Pons (tissue), 1 donor: ENCODE measurements at regions not wholly inside any gene's neighbourhood (a gene's known extent, or its start where the extent isn't known, plus 50 kb on each side); places are given as distances from the start of the nearest gene placed in this dataset.
"Not testable (repeated sequence)": the region's sequence is repeated elsewhere in the genome, so short reads cannot be mapped to it uniquely, and the experiment has no call there.

Experiments
- DNase-seq: peaks from one replicate; pipeline ENCODE4 v3.0.0-alpha.2; 2016; ENCODE audit warnings: low spot score

GRCh38 chr9:29217966-29218365, 1644.7 kb upstream of the C9orf72 start:
- DNase-seq: no peak

GRCh38 chr9:29220596-29221251, 1647.4 kb upstream of the C9orf72 start:
- DNase-seq: no peak

GRCh38 chr9:29228558-29228957, 1655.3 kb upstream of the C9orf72 start:
- DNase-seq: no peak

- DNase-seq: no peak
These were observed 1657.7 kb upstream of the C9orf72 start for GRCh38 chr9:29230931-29231330.

- no peak for DNase-seq
These were observed 1659.9 kb upstream of the C9orf72 start for GRCh38 chr9:29233193-29233592.

- DNase-seq: no peak
These were observed 1668.0 kb upstream of the C9orf72 start for GRCh38 chr9:29241320-29241719.

- DNase-seq: no peak
These were observed 1672.1 kb upstream of the C9orf72 start for GRCh38 chr9:29245351-29245750.

GRCh38 chr9:29270400-29270799, 1697.1 kb upstream of the C9orf72 start:
- not testable (repeated sequence) for DNase-seq

GRCh38 chr9:29282121-29282520, 1708.8 kb upstream of the C9orf72 start:
- no peak for DNase-seq

- peak; percentile 31 for DNase-seq
These were observed 1712.5 kb upstream of the C9orf72 start for GRCh38 chr9:29285818-29286217.

GRCh38 chr9:29289365-29289764, 1716.1 kb upstream of the C9orf72 start:
- DNase-seq: no peak

- DNase-seq: no peak
These were observed 1717.2 kb upstream of the C9orf72 start for GRCh38 chr9:29290516-29290915.

- no peak for DNase-seq
These were observed 1724.3 kb upstream of the C9orf72 start for GRCh38 chr9:29297592-29297991.

- DNase-seq: no peak
These were observed 1737.9 kb upstream of the C9orf72 start for GRCh38 chr9:29311221-29311620.

- no peak for DNase-seq
These were observed 1739.0 kb upstream of the C9orf72 start for GRCh38 chr9:29312327-29312726.

- DNase-seq: no peak
These were observed 1746.6 kb upstream of the C9orf72 start for GRCh38 chr9:29319736-29320513.

- DNase-seq: no peak
These were observed 1749.0 kb upstream of the C9orf72 start for GRCh38 chr9:29322240-29322639.

- no peak for DNase-seq
These were observed 1752.6 kb upstream of the C9orf72 start for GRCh38 chr9:29325894-29326293.

- DNase-seq: no peak
These were observed 1759.5 kb upstream of the C9orf72 start for GRCh38 chr9:29332789-29333188.

- DNase-seq: no peak
These were observed 1763.0 kb upstream of the C9orf72 start for GRCh38 chr9:29336281-29336680.

- no peak for DNase-seq
These were observed 1766.1 kb upstream of the C9orf72 start for GRCh38 chr9:29339387-29339786.

GRCh38 chr9:29348999-29349398, 1775.7 kb upstream of the C9orf72 start:
- DNase-seq: no peak

- no peak for DNase-seq
These were observed 1816.1 kb upstream of the C9orf72 start for GRCh38 chr9:29389421-29389820.

- DNase-seq: no peak
These were observed 1817.6 kb upstream of the C9orf72 start for GRCh38 chr9:29390859-29391258.
